ENCODE measurements at regions not wholly inside any gene's neighbourhood (a gene's known extent, or its start where the extent isn't known, plus 50 kb on each side); places are given as distances from the start of the nearest gene placed in this dataset.

DNA sequence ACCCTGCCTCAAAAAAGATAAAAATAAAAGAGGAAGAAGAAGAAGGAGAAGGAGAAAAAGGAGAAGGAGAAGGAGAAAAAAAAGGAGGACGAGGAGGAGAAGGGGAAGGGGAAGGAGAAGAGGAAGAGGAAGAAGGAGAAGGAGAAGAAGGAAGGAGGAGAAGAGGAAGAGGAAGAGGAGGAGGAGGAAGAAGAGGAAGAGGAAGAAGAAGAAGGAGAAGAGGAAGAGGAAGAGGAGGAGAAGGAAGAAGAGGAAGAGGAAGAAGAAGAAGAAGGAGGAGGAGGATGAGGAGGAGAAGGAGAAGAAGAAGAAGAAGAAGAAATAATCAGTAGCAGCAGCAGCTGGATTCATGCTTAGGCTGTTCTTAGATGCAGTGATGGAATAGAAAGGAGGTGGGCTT lies 159.7 kb downstream of the TFCP2L1 start:
- BruUV-seq (replicated peaks) = no TSS peak
- ChIA-PET CTCF (ENCODE audit: low intra/inter-chr PET ratio, low total read pairs) (no interaction called here), POLR2A (no interaction called here)
- in situ Hi-C loops (cut with HindIII; ENCODE audit: extremely low pct_ligation_motif_present, low pct_unique_long_range_greater_than_20kb) (loop anchor here (10.0 kb wide), 1 partner anchor 199 kb away; no protein-coding TSS in a partner anchor), intact Hi-C loops (cut with micrococcal nuclease; ENCODE audit: unreplicated experiment) (loop anchor here (5.0 kb wide), 1 partner anchor 197 kb away; no protein-coding TSS in a partner anchor)
- Histone ChIP-seq H3K79me2 (ENCODE audit: insufficient read depth, low read length) (no peaks in the 10 kb centered on the region), H3K36me3 (replicated peaks in 1 of 2; ENCODE audit: control insufficient read depth in 1 of 2, insufficient read depth in 2 of 2, low read length in 2 of 2) (no peaks in the 10 kb centered on the region), H3K9me3 (ENCODE audit: low read length) (no peaks in the 10 kb centered on the region), H3K27ac (ENCODE audit: extremely low read length, insufficient read depth, low read length) (no peak overlapping the region), H4K20me1 (ENCODE audit: insufficient read depth, low read length) (no peaks in the 10 kb centered on the region; the same call in 1 of the 2 replicates), H3K27me3 (ENCODE audit: control insufficient read depth in 1 of 2, insufficient read depth in 2 of 2, low read length in 2 of 2) (peaks cover 14 to 64% of the 10 kb centered on the region in 2 experiments; a peak in 3 of 5 replicates), H3K4me3 (replicated peaks in 1 of 3; ENCODE audit: insufficient read depth in 1 of 3, low read depth in 2 of 3, low read length in 3 of 3) (no peak overlapping the region), H2AFZ (ENCODE audit: low read length) (no peak overlapping the region), H3K4me1 (ENCODE audit: insufficient read depth, low read length) (no peaks in the 10 kb centered on the region), H3K4me2 (ENCODE audit: low read depth, low read length) (no peak overlapping the region), H3K9ac (ENCODE audit: insufficient read depth, low read depth, low read length) (no peak overlapping the region)
- WGBS (ENCODE audit: low lambda C conversion rate) = 1% methylated on average over 1 of the region's 1 CpG
- TF ChIP-seq KDM5A (IDR thresholded peaks at IDR 0.05; ENCODE audit: borderline replicate concordance, low read length) (no peak), FOXP1 (IDR thresholded peaks at IDR 0.05) (0 out of 2 replicates have a peak, but pooled peaks have one; percentile 7), FOXP1 (CRISPR knock-in tag; IDR thresholded peaks at IDR 0.05) (no peak), CHCHD3 (CRISPR knock-in tag; IDR thresholded peaks at IDR 0.05) (no peak), FOSL1 (CRISPR knock-in tag; IDR thresholded peaks at IDR 0.05; ENCODE audit: borderline replicate concordance) (no peak)
- no peak for FAIRE-seq
- ATAC-seq = no peak
- no peak for DNase-seq (ENCODE audit: low spot score)

- FAIRE-seq = peak; percentile 83
- Histone ChIP-seq H3K79me2 (ENCODE audit: insufficient read depth, low read length) (no peaks in the 10 kb centered on the region), H3K9ac (ENCODE audit: insufficient read depth, low read depth, low read length) (no peak overlapping the region), H3K4me2 (ENCODE audit: low read depth, low read length) (no peak overlapping the region), H4K20me1 (ENCODE audit: insufficient read depth, low read length) (no peaks in the 10 kb centered on the region; the same call in 1 of the 2 replicates), H3K27ac (ENCODE audit: extremely low read length, insufficient read depth, low read length) (no peak overlapping the region), H2AFZ (ENCODE audit: low read length) (no peak overlapping the region), H3K4me3 (replicated peaks in 1 of 3; ENCODE audit: insufficient read depth in 1 of 3, low read depth in 2 of 3, low read length in 3 of 3) (no peak overlapping the region), H3K27me3 (ENCODE audit: control insufficient read depth in 1 of 2, insufficient read depth in 2 of 2, low read length in 2 of 2) (peaks cover 6 to 42% of the 10 kb centered on the region in 2 experiments; a peak in 3 of 5 replicates), H3K9me3 (ENCODE audit: low read length) (no peaks in the 10 kb centered on the region), H3K36me3 (replicated peaks in 1 of 2; ENCODE audit: control insufficient read depth in 1 of 2, insufficient read depth in 2 of 2, low read length in 2 of 2) (no peaks in the 10 kb centered on the region), H3K4me1 (ENCODE audit: insufficient read depth, low read length) (no peaks in the 10 kb centered on the region)
- ATAC-seq = peak; percentile 76
- ChIA-PET POLR2A (no interaction called here), CTCF (ENCODE audit: low intra/inter-chr PET ratio, low total read pairs) (interaction anchor here (1.4 kb wide), 1 partner anchor 227 kb away, joined by 8 read pairs; no protein-coding TSS in a partner anchor)
- WGBS (ENCODE audit: low lambda C conversion rate) = 25% methylated on average over 11 of the region's 12 CpGs
- DNase-seq (ENCODE audit: low spot score) = peak; percentile 45
- intact Hi-C loops (cut with micrococcal nuclease; ENCODE audit: unreplicated experiment) (loop anchor here (2.0 to 5.0 kb wide), 2 partner anchors 193 to 228 kb away; no protein-coding TSS in a partner anchor), in situ Hi-C loops (cut with HindIII; ENCODE audit: extremely low pct_ligation_motif_present, low pct_unique_long_range_greater_than_20kb) (loop anchor here (10.0 kb wide), 1 partner anchor 196 kb away; no protein-coding TSS in a partner anchor)
- no TSS peak for BruUV-seq (replicated peaks)
- TF ChIP-seq, protein P1, sequence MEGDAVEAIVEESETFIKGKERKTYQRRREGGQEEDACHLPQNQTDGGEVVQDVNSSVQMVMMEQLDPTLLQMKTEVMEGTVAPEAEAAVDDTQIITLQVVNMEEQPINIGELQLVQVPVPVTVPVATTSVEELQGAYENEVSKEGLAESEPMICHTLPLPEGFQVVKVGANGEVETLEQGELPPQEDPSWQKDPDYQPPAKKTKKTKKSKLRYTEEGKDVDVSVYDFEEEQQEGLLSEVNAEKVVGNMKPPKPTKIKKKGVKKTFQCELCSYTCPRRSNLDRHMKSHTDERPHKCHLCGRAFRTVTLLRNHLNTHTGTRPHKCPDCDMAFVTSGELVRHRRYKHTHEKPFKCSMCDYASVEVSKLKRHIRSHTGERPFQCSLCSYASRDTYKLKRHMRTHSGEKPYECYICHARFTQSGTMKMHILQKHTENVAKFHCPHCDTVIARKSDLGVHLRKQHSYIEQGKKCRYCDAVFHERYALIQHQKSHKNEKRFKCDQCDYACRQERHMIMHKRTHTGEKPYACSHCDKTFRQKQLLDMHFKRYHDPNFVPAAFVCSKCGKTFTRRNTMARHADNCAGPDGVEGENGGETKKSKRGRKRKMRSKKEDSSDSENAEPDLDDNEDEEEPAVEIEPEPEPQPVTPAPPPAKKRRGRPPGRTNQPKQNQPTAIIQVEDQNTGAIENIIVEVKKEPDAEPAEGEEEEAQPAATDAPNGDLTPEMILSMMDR (CRISPR knock-in tag; IDR thresholded peaks at IDR 0.05) = peak; percentile 62
- no peak for TF ChIP-seq FOXP4 (CRISPR knock-in tag; IDR thresholded peaks at IDR 0.05)
- no peak for TF ChIP-seq ZKSCAN8 (CRISPR knock-in tag; IDR thresholded peaks at IDR 0.05; ENCODE audit: borderline replicate concordance)
- TF ChIP-seq SRSF1 (optimal IDR thresholded peaks at IDR 0.05; ENCODE audit: low read depth, low read length) = no peak
- TF ChIP-seq ZNF572 (CRISPR knock-in tag; IDR thresholded peaks at IDR 0.05) = no peak
- TF ChIP-seq PATZ1 (CRISPR knock-in tag; IDR thresholded peaks at IDR 0.05) = no peak
These were observed 156.0 kb downstream of the TFCP2L1 start for GRCh38 chr2:121128741-121129659.

Data from HepG2 (cell line).